ENCODE measurements at regions not wholly inside any gene's neighbourhood (a gene's known extent, or its start where the extent isn't known, plus 50 kb on each side); places are given as distances from the start of the nearest gene placed in this dataset.

GRCh38 chr1:5495596-5496410 is 496.4 kb downstream of the NPHP4 start (continued):
- TF ChIP-seq E2F5 (CRISPR knock-in tag; IDR thresholded peaks at IDR 0.05) (no peak), MAX (CRISPR knock-in tag; IDR thresholded peaks at IDR 0.05) (no peak), TP53 (CRISPR knock-in tag; IDR thresholded peaks at IDR 0.05) (no peak), RORB (CRISPR knock-in tag; IDR thresholded peaks at IDR 0.05) (no peak), SMAD3 (CRISPR knock-in tag; IDR thresholded peaks at IDR 0.05; ENCODE audit: borderline replicate concordance) (no peak), NR2C2 (CRISPR knock-in tag; IDR thresholded peaks at IDR 0.05) (no peak), AR (CRISPR knock-in tag; IDR thresholded peaks at IDR 0.05) (no peak)

GRCh38 chr1:5494518-5494917 is 497.7 kb downstream of the NPHP4 start:
- ATAC-seq (no peak), DNase-seq (ENCODE audit: low spot score) (no peak)
- ChIA-PET POLR2A (no interaction called here), CTCF (no interaction called here)
- H3K4me3 Mint-ChIP-seq: no peak overlapping the region
- no peak for TF ChIP-seq CBFB (CRISPR knock-in tag; IDR thresholded peaks at IDR 0.05; ENCODE audit: low read depth)
- no peak for TF ChIP-seq FOXJ3 (CRISPR knock-in tag; IDR thresholded peaks at IDR 0.05; ENCODE audit: borderline replicate concordance)
- no peak for TF ChIP-seq MXD4 (CRISPR knock-in tag; IDR thresholded peaks at IDR 0.05; ENCODE audit: borderline replicate concordance)
- TF ChIP-seq ATF3 (CRISPR knock-in tag; conservative IDR thresholded peaks at IDR 0.05): no peak
- TF ChIP-seq MAX (CRISPR knock-in tag; IDR thresholded peaks at IDR 0.05): no peak
- TF ChIP-seq TCF7 (CRISPR knock-in tag; IDR thresholded peaks at IDR 0.05; ENCODE audit: low read depth): no peak
- no peak for TF ChIP-seq NR1H2 (CRISPR knock-in tag; IDR thresholded peaks at IDR 0.05)
- TF ChIP-seq IRF1 (CRISPR knock-in tag; IDR thresholded peaks at IDR 0.05): no peak
- no peak for TF ChIP-seq TP53 (CRISPR knock-in tag; IDR thresholded peaks at IDR 0.05)
- no peak for TF ChIP-seq GRHL2 (CRISPR knock-in tag; IDR thresholded peaks at IDR 0.05; ENCODE audit: insufficient replicate concordance, severe bottlenecking)
- TF ChIP-seq ZBTB21 (CRISPR knock-in tag; IDR thresholded peaks at IDR 0.05; ENCODE audit: borderline replicate concordance): no peak
- no peak for TF ChIP-seq IRF2 (CRISPR knock-in tag; IDR thresholded peaks at IDR 0.05; ENCODE audit: borderline replicate concordance, low read depth)
- no peak for TF ChIP-seq OVOL2 (CRISPR knock-in tag; IDR thresholded peaks at IDR 0.05; ENCODE audit: borderline replicate concordance)
- TF ChIP-seq ZNF219 (CRISPR knock-in tag; IDR thresholded peaks at IDR 0.05; ENCODE audit: borderline replicate concordance): no peak
- no peak for TF ChIP-seq NR2C2 (CRISPR knock-in tag; IDR thresholded peaks at IDR 0.05)
- peaks cover 77% of the 10 kb centered on the region for H3K9me3 Mint-ChIP-seq
- no peaks in the 10 kb centered on the region for H3K4me1 Mint-ChIP-seq
- H3K36me3 Mint-ChIP-seq: peaks cover 52% of the 10 kb centered on the region
- H3K27me3 Mint-ChIP-seq (ENCODE audit: low read depth): peaks cover 17% of the 10 kb centered on the region; the same call in 1 of the 2 replicates
- H3K27ac Mint-ChIP-seq: no peak overlapping the region

Data from WTC11 (cell line).